HG02588 (cell line): ENCODE measurements at regions not wholly inside any gene's neighbourhood (a gene's known extent, or its start where the extent isn't known, plus 50 kb on each side); places are given as distances from the start of the nearest gene placed in this dataset.

ENCODE experiments used
- ATAC-seq: cut with Tn5 transposase; IDR thresholded peaks from one replicate; pipeline ENCODE4 v1.9.1; 2021; ENCODE audit warnings: mild to moderate bottlenecking, moderate library complexity; ENCODE audit not compliant: unreplicated experiment

- ATAC-seq = no peak
These were observed 228.3 kb downstream of the KLF5 start for GRCh38 chr13:73286942-73287620.

GRCh38 chr13:73286177-73286576 lies 227.4 kb downstream of the KLF5 start:
- no peak for ATAC-seq

- no peak for ATAC-seq
These were observed 225.5 kb downstream of the KLF5 start for GRCh38 chr13:73284081-73284874.

- ATAC-seq = no peak
These were observed 224.8 kb downstream of the KLF5 start for GRCh38 chr13:73283636-73284035.

- no peak for ATAC-seq
These were observed 222.9 kb downstream of the KLF5 start for GRCh38 chr13:73281746-73282145.

- no peak for ATAC-seq
These were observed 219.4 kb downstream of the KLF5 start for GRCh38 chr13:73278186-73278585.

- no peak for ATAC-seq
These were observed 216.4 kb downstream of the KLF5 start for GRCh38 chr13:73275163-73275562.

GRCh38 chr13:73274147-73274546 lies 215.3 kb downstream of the KLF5 start:
- no peak for ATAC-seq

- no peak for ATAC-seq
These were observed 214.9 kb downstream of the KLF5 start for GRCh38 chr13:73273745-73274144.

- ATAC-seq = no peak
These were observed 214.5 kb downstream of the KLF5 start for GRCh38 chr13:73273276-73273675.

- ATAC-seq = no peak
These were observed 214.0 kb downstream of the KLF5 start for GRCh38 chr13:73272831-73273230.

GRCh38 chr13:73268306-73268705 lies 209.5 kb downstream of the KLF5 start:
- no peak for ATAC-seq

- no peak for ATAC-seq
These were observed 207.9 kb downstream of the KLF5 start for GRCh38 chr13:73266640-73267180.

GRCh38 chr13:73262862-73263627 lies 204.2 kb downstream of the KLF5 start:
- no peak for ATAC-seq

- ATAC-seq = no peak
These were observed 203.0 kb downstream of the KLF5 start for GRCh38 chr13:73261739-73262216.

GRCh38 chr13:73259061-73260017 lies 200.5 kb downstream of the KLF5 start:
- ATAC-seq = no peak

- ATAC-seq = no peak
These were observed 199.6 kb downstream of the KLF5 start for GRCh38 chr13:73258406-73258805.

GRCh38 chr13:73254827-73255226 lies 196.0 kb downstream of the KLF5 start:
- ATAC-seq = no peak

GRCh38 chr13:73251626-73252265 lies 192.9 kb downstream of the KLF5 start:
- ATAC-seq = no peak

GRCh38 chr13:73250061-73250460 lies 191.3 kb downstream of the KLF5 start:
- ATAC-seq = no peak
